ENCODE measurements at regions not wholly inside any gene's neighbourhood (a gene's known extent, or its start where the extent isn't known, plus 50 kb on each side); places are given as distances from the start of the nearest gene placed in this dataset.
"Not testable (repeated sequence)": the region's sequence is repeated elsewhere in the genome, so short reads cannot be mapped to it uniquely, and the experiment has no call there.

DNA sequence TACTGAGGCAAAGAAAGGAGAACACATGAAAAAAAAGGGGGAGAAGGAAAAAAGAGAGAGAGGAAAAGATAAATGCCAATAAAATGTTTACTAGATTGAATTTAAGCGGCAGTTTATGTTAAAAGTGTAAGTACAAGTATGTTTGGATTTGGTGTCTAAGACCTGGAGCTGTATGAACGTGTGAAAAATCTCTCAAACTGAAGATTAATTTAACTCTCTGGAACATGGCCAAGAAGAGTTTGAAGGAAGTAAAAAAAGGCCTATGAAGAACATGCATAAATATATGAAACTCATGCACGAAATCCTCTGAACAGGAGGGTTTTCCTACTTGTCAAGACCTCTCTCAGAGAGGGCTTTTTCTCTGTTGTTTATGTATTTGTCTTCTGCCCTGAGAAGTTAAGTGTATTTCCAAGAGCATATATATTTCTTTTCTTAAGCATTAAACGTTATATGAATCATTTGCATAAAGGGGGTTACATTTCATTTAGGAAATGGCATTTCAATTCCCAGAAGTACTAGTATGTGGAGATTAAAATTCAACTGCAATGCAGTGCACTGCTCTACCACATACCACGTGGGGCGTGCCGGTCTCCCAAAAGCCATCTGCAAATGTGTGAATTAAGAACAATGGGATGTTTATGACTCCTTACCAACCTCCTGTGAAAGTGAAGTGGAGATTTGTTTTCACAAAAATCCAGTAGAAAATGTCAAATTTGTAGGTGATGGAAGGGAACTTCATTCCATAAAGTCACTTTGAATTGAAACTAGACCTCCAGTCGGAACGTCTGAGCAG lies 281.1 kb upstream of the TRIB2 start:
- DNase-seq, result no peak

DNA sequence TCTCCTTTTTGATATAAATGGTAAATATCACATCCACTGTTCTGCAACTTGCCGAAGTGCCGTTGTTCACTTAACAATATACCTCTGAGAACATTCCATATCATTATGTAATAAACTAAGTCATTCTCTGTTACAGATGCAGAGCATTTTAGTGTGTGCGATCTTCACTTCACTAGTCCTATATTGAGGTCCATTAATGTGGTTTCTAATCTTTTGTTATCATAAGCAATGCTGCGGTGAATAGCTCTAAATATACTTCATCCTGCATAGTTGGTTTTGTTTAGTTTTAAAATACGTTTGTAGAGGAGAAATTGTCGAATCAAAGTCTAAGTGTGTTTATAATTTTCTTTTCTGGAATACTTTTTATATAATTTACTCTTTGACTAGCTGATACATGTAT lies 280.3 kb upstream of the TRIB2 start:
- DNase-seq, result no peak

DNA sequence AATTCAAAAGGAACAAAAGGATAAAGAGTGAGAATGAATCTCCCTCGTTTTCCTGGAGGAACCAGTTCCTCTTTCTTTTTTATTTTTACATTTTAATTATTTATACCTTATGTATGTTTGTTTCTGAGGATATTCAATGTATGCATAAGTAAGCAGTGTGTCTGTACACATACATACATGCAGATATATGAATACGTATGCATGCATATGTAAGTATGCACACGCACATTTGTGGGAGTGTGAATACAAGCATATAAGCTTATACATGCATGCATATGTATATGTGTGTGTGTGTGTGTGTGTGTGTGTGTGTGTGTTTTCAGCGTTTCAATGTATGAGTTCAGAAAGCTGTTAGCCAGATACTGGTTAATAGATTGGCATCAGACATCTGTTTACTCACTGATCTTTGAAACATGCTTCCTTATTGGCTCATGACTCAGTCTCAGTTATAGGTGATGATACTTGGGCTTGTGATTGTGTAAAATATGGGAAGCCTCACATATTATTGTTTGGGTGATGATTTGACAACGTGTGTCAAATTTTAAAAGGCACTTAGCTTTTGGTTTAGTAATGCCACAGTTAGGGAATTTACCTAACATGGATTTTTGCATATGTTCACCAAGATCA lies 279.7 kb upstream of the TRIB2 start:
- no peak for DNase-seq

DNA sequence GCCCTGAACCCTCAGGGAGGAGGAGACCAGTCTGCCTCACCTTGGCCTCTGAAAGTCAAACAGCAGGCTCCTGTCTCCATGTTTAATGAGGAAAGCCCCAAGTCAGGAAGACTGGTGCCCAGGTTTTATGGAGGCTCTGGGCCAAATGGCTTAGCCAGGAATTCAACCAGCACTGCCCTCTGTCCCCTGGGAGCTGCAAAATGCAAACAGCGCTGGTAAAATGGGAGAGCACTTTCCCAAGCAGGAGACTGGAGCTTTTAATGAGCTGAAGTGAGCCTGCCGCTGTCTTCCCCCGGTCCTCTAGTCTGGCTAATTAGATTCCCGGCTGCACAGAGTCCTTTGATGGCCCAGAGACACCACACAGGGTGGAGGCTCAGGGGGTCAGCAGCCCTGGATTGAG lies 276.0 kb upstream of the TRIB2 start:
- DNase-seq, result no peak

DNA sequence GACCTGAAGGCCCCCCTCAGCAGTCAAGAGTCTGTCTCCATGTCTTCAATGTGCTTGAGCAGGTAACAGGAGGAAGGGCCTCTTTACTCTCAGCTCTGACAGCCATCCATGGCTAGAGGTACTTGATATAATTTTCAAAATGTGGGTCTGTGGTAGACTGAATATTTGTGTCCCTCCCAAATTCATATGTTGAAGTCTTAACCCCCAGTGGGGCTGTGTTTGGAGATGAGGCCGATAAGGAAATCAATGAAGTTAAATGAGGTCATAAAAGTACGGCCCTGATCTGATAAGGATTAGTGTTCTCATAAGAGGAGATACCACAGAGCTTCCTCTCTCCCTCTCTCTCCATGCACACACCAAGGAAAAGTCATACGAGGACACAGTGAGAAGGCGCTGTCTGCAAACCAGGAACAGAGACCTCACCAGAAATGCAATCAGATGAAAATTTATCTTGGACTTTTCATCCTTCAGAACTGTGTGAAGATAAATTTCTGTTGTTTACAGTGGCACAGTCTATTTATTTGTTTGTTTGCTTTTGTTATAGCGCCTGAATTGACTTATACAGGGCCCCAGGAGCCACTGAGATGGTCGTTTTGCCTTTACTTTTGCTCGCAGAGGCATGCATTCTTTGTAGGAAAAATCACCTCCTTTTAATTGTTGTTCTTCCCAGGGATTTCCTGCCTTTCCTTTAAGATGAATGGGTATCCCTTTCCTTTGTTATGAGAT lies 274.8 kb upstream of the TRIB2 start:
- no peak for DNase-seq

DNA sequence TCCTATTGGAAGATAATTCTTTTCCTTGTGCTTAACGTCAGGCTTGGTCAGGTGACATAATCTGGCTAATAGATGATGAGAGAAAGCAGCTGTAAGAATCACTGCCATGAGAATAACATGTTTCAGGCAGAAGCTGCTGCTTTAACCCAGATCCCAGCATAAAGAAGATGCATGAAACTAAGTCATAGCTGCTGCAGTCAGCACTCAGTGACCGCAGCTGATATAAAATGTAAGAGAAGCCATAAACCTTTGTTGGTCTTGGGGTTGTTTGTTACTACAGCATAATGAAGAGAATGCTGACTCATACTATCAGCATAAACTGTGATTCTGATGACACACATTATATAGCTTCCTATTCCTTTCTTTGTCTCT lies 274.3 kb upstream of the TRIB2 start:
- DNase-seq, result no peak

DNA sequence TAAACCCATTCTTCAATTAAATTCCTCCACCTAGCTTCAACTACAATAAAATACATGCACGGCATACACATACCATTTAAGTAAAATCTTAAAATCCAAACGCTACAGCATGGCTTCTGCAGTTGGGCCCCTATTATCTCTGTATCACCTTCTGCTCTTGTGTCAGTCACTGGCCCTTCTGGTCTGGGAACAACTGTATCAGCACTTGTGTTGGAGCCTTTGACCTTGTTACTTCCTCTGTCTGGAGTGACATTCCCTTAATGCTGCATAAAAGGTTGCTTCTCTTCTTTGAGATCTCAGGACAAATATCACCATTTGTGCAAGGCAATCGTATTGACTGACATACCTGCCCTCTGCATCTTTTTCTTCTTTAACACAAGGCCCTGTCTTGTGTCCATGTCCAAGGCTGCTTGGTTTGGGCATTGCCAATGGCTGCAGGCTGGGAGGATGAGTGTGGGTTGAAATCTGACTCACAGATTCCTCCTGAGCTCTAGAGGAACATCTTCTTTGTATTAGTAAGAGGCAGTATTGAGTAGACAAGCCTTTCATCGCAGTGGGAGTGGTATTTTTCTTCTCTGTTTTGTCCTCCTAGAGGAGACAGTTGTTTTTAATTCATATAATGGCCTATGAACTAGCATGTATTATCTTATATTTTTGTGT lies 267.8 kb upstream of the TRIB2 start:
- DNase-seq, result no peak

DNA sequence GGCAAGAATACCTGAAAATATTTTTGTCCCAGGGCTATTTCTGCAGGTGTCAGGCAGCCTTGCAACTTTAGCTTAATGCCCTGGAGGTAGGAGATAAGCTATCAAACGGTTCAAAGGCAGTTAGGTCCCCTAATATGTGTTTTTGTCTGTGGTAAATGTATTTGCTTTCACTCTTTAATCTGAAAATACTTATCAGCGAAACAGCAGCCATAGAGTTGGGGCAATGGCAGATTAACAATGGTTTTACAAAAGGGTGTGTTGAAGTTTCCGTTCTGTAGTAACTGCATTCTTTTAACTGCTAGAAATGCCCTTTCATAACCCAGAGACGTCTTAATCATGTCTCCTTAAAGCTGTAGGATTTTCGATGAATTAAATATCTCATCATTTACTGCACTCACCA lies 265.0 kb upstream of the TRIB2 start:
- DNase-seq, result no peak

DNA sequence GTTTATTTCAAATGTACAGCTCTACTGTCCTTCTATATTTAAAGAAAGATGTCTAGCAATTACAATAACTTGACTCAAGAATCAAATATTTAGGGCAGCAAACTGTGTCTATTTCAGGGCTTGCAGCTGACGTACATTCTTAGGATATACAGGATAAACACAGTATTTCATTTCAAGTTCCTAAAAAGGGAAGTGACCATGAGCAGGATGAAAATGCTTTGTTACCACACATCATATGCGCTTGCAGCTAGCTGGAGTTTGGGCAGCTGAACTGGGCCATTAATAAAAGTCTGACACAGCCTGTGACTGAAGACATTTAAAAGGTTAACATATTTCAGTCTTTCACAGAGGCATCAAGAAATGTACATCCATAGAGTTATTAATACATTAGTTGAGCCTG lies 264.6 kb upstream of the TRIB2 start:
- DNase-seq, result no peak

DNA sequence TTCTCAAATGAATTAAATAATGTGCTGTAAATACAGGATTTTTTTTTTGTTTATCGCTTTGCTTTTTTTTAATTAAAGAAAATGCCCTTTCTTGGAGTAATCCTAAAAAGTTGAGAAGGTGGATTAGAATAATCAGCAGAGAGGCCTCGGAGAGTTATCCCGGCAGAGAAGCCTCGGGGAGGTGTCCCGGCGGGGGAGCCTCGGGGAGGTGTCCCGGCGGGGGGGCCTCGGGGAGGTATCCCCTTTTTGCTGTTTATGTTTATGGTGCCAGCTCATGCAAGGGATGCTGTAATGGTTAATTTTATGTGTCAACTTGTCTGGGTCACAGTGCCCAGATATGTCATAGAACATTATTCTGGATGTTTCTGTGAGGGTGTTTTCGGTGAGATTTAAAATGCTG lies 263.0 kb upstream of the TRIB2 start:
- DNase-seq, result no peak

DNA sequence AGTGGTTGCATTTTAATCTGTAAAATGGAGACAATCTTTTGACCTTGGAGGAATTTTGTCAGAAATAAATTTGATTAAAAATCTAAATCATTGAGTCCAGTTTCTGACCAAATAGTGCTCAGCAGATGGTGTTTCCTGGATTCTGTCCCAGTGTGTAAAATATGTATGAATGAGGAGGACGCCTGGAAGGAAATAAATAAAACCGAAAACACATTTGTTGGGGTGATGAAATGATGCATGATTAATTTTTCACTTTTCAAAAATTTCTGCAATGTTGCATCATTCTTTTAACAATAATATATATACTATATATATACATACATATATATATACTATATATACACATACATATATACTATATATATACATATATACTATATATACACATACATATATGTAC lies 261.1 kb upstream of the TRIB2 start:
- DNase-seq, result no peak

DNA sequence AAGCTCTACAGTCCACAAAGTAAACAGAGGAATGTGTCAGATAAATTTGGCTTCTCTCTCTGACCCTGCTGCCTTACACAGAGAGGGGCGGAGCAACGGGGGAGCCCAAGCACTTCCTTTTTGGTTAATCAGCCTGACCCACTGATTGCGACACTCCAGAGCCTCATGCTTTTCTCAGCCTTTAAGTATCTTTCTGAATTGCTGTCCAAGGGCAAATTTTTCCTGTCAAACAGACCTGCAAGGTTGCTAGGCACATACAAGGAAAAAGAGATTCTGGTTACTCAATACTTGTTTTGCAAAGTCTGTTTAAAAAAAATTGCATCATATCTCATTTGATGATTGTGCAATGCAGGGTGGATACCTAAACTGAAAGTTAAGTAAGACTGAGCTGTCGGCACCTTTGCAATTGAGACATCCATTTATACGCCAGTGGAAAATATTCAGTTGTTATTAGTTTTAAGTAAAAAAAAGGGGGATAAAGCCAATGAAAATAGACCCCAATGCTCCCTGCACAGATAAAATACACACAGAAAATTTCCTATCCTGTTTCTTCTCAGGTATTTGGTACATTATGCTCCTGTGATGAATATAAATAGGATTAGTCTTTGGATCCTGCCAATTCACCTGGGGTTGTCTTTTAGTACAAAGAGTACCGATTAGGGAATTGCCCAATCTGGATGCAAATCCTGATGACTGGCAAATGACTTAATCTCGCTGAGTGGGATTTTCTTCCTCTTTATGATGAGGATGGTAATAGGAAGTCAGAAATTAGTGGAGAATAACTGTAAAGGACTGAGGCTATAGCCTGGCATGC lies 260.2 kb upstream of the TRIB2 start:
- peak; percentile 64 for DNase-seq

DNA sequence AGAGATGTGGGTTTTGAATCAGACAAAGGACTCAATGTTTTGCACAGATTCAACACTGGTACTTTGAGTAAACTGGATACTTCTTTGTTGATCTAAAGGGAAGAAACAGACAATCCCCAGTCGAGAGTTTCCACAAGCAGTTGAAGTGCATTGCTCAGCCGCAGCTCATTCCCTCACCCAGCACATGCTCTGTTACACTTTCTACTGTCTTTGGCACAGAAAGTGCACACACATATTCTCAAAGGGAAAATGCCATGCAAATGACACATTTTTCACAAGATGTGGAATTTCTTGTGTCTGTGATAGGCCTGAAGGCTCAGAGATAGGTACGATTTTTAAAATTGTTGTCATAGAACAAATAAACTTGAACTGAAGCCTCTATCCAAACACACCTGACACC lies 258.9 kb upstream of the TRIB2 start:
- DNase-seq, result no peak

DNA sequence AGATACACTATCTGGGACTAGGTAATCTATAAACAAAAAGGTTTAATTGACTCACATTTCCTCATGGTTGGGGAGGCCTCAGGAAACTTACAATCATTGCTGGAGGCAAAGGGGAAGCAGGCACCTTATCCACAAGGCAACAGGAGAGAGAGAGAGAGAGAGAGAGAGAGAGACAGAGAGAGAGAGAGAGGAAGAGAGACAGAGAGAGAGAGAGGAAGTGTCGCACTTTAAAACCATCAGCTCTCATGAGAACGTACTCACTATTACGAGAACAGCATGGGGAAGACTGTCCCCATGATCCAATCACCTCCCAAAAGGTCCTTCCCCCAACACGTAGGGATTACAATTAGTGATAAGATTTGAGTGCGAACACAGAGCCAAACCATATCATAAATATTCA lies 253.5 kb upstream of the TRIB2 start:
- no peak for DNase-seq

DNA sequence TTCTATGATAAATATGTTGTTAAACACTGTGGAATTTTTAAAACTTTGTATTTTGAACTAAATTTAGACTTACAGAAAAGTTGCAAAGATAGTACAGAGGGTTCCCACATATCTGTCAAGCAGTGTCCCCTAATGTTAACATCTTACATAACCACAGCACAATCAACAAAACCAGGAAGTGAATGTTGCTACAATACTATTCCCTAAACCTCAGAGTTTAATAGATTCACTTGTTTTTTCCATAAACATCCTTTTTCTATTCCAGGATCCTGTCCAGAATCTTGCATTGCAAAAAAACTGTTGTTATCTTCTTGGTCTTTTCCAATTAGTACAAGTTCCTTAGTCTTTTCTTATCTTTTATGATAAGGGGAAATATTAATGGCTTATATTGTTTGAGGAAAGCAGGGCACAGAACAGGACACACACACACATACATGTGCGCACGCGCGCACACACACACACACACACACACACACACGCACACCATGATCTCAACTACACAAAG lies 251.1 kb upstream of the TRIB2 start:
- DNase-seq, result no peak

DNA sequence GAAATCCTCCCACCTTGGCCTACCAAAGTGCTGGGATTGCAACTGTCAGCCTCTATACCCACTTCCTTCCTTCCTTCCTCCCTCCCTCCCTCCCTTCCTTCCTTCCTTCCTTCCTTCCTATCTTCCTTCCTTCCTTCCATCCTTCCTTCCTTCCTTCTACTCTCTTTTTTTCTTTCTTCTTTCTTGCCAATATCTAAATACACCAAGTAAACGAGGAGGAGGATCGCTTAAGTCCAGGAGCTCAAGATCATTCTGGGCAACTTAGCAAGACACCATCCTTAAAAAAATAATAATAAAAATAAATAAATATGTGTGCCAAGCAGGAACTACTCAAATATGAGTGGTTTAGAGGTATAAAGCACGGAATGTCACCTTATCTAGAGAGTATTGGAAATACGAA lies 249.4 kb upstream of the TRIB2 start:
- no peak for DNase-seq

DNA sequence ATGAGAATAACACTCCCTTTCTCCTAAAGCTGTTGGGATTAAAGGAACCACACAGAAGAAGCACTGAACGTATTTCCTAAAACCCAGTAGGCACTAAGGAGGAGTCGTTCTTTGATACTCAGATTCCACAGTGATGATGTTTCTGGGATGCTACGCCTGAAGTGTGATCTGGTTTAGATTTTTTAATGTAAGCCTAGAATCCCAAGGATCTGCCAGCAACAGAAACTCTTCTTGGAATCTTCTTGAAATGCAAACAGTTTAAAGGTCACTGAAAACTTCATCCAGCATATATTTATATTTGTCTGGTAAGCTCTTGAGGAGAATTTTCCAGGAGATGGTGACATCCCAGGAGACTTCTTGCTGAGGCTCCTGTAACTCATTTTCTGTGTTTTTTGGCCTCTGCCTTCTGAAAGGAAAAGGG lies 247.6 kb upstream of the TRIB2 start:
- no peak for DNase-seq

DNA sequence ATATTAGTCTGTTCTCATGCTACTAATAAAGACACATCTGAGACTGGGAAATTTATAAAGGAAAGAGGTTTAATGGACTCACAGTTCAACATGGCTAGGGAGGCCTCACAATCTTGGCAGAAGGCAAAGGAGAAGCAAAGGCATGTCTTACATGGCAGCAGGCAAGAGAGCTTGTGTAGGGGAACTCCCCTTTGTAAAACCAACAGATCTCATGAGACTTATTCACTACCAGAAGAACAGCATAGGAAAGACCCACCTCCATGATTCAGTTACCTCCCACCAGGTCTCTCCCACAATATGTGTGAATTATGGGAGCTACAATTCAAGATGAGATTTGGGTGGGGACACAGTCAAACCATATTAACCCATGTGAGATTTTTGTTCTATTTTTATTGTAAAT lies 244.5 kb upstream of the TRIB2 start:
- DNase-seq, result not testable (repeated sequence)

DNA sequence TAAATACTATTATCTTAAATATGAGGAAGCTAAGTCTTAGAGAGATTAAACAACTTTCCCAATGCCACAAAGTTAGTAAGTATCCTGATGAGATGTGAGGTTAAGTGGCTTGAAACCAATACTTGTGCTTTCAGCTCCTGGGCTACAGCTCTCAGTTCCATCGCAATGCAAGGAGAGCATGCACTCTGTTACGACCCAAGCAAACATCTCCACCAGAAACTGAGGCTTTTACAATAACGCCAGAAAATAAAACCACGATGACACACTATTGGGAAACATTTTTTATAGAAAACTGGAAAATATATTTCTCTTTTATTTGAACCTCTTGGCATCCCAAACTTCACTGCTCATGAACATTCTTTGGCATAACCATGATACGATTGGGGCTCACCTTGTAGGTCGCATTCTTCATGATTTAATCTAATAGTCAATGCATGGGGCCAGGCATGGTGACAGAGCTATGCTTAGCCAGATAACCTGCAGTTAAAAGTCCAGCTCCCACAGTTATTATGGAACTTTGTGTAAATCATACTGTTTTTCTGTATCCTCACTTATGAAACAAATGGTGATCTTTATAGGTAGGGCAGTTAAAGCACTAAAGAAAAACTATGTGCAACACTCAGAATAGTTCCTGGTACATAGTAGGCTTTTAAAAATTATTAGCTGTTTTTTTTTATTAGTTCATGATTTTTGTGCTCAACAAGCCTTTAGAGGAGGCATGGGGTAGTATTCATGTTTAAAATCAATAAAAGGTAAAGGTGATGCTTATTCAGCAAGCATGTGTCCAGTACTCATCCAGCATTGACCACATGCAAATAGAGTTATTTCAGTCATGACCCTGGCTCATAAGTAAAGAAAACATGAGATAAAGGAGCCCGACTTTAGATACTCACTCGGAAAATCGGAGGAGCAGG lies 238.3 kb upstream of the TRIB2 start:
- no peak for DNase-seq

DNA sequence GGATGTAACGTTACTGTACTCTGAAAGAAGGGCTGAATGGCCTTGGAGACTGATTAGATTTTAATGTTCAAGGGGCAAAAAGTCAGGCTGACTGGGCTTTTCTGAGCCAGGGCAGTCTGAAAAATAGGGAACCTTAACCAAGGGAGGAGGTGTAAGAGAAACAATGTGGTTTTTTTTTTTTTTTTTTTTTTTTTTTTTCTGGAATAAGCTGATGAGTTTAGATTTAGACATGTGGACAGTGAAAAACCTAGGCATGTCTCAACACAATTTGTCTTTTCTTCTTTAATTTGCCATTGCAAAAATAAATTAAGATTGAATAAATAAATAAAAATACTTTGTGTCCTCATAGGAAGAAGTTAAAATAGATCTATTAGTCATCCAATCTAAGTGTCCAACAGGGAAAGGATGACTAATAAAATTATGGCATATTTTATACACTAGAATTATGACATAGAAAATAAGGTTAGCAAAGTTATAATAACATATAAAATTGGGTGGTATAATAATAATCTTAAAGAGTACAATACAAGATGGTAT lies 237.6 kb upstream of the TRIB2 start:
- DNase-seq, result no peak

DNA sequence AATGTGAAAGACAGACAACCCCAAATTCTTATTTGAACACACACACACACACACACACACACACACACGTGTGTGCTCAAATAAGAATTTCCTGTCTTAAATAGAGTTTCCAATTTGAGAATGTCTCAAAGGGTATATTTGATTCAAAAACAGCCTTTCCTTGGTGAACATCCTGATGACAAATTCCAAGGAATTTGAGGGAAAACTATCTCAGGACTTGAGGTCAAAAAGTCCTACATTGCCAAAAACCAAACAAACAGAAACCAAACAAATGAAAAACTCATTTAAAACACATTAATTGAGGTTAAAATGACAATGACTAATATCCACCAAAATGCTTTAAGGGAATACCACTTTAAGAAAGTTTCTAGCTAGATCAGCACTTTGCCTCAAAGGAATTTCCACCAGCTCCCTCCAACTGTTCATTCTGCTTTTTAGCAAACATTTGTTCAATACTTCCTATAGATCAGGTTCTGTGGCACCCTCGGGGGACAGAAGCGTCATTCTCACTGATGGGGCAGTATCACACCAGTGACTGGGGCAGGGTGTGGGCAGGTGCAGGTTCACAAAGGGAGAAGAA lies 232.1 kb upstream of the TRIB2 start:
- DNase-seq, result no peak

All from activated CD8-positive, alpha-beta memory T cell treated with anti-CD3 and anti-CD28 coated beads, Interleukin-2, amount 50 U/mL, for 4 hours (primary cell).